GM21528 (cell line): ENCODE measurements at regions not wholly inside any gene's neighbourhood (a gene's known extent, or its start where the extent isn't known, plus 50 kb on each side); places are given as distances from the start of the nearest gene placed in this dataset.
A peak's percentile ranks its signal among the peaks of the same experiment; 100 is the strongest.
"Not testable (repeated sequence)": the region's sequence is repeated elsewhere in the genome, so short reads cannot be mapped to it uniquely, and the experiment has no call there.

Source experiments
- ATAC-seq: cut with Tn5 transposase; IDR thresholded peaks from one replicate; pipeline ENCODE4 v1.9.1; 2021; ENCODE audit warnings: mild to moderate bottlenecking, moderate library complexity; ENCODE audit not compliant: unreplicated experiment, low FRiP score

DNA sequence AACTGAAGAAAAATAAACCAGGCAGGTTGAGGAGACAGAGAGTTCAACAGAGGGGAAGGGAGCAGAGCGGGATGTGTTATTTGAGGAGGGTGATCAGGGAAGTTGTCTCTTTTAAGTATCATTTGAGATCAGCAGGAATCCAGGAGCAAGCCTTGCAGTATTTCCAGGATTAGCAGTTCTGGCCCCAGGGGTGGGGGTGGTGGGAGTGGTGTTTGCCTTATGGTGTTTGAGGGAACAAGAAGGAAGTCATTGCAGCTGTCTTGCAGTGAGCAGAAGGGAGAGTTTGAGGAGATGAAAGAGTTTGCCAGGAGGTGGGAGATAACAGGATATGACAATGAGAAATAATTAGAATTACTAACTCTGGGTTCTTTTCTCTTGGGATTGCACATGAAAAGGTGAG is 418.6 kb downstream of the NELL2 start:
- no peak for ATAC-seq

DNA sequence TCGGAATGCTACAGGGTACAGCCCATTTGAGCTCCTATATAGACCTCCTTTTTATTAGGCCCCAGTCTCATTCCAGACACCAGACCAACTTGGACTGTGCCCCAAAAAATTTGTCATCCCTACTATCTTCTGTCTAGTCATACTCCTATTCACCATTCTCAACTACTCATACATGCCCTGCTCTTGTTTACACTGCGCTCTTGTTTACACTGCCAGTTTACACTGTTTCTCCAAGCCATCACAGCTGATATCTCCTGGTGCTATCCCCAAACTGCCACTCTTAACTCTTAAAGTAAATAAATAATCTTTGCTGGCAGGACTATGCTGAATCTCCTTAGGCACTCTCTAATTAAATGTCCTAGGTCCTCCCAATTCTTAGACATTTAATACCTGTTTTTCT is 421.2 kb downstream of the NELL2 start:
- ATAC-seq, result not testable (repeated sequence)

DNA sequence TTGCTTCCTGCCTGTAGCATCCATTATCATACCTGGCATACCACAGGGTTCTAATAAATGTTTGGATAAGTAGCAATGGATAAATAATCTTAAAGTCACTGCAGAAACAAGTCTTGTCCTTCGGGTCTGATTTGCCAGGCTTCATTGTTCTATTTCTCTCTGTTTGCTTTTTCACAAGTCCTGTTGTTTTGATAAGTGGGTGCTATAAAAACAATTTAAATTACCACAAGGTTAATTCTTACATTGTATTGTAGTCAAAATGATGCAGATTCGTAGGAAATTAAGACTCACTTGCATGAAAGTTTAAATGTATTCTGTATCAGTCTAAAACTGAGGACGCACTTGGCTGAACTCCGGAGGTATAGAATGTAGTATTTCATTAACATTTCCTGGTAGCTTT is 429.9 kb downstream of the NELL2 start:
- no peak for ATAC-seq

DNA sequence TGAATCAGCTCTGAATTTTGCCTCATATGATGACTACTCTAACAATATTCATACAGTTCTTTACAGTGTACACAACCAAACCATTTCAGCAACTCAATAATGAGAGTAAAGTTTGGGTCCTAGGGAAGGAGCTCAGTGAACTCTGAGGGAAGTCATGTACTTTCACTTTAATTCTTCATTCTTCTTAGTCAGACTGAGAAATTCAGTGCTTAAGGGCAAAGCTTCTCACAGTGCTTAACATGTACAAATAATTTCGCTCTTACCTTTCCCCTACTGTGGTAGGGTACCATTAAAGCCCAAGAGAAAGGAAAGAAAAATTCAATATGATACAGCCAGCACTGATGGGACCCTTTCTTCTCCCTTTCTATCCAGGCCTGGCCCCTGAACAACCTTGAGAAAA is 435.0 kb downstream of the NELL2 start:
- ATAC-seq, result peak; percentile 61
